Type B pancreatic cell (in vitro differentiated cells): ENCODE measurements at regions not wholly inside any gene's neighbourhood (a gene's known extent, or its start where the extent isn't known, plus 50 kb on each side); places are given as distances from the start of the nearest gene placed in this dataset.

ENCODE experiments used
- DNase-seq: peaks from one replicate; pipeline ENCODE4 v3.0.0; 2021; ENCODE audit warnings: mixed read lengths; ENCODE audit not compliant: unreplicated experiment; ENCODE audit errors: extremely low spot score
- H3K27ac Mint-ChIP-seq: 2 replicates; pipeline ENCODE4 v1.8.0; 2021; ENCODE audit warnings: mild to moderate bottlenecking, mixed read lengths
- H3K27me3 Mint-ChIP-seq: 2 replicates; pipeline ENCODE4 v1.8.0; 2021; ENCODE audit warnings: mixed read lengths
- H3K36me3 Mint-ChIP-seq: 2 replicates; pipeline ENCODE4 v1.8.0; 2021; ENCODE audit warnings: mixed read lengths
- H3K4me1 Mint-ChIP-seq: one replicate; pipeline ENCODE4 v1.8.0; 2021; ENCODE audit warnings: mixed read lengths; ENCODE audit not compliant: unreplicated experiment
- H3K4me3 Mint-ChIP-seq: 2 replicates; pipeline ENCODE4 v1.8.0; 2021; ENCODE audit warnings: mild to moderate bottlenecking, mixed read lengths
- H3K9me3 Mint-ChIP-seq: 2 replicates; pipeline ENCODE4 v1.8.0; 2021; ENCODE audit warnings: mixed read lengths
- TF ChIP-seq, protein P1 (sequence below): fragments of 200-600 bp; sonication (generic); conservative IDR thresholded peaks from 2 replicates; pipeline ENCODE4 v1.5.0; 2021; ENCODE audit warnings: antibody characterized with exemption, mild to moderate bottlenecking

- no peaks in the 10 kb centered on the region for H3K36me3 Mint-ChIP-seq
- H3K4me1 Mint-ChIP-seq = peaks cover 14% of the 10 kb centered on the region
- peaks cover 6% of the 10 kb centered on the region for H3K9me3 Mint-ChIP-seq
- TF ChIP-seq, protein P1, sequence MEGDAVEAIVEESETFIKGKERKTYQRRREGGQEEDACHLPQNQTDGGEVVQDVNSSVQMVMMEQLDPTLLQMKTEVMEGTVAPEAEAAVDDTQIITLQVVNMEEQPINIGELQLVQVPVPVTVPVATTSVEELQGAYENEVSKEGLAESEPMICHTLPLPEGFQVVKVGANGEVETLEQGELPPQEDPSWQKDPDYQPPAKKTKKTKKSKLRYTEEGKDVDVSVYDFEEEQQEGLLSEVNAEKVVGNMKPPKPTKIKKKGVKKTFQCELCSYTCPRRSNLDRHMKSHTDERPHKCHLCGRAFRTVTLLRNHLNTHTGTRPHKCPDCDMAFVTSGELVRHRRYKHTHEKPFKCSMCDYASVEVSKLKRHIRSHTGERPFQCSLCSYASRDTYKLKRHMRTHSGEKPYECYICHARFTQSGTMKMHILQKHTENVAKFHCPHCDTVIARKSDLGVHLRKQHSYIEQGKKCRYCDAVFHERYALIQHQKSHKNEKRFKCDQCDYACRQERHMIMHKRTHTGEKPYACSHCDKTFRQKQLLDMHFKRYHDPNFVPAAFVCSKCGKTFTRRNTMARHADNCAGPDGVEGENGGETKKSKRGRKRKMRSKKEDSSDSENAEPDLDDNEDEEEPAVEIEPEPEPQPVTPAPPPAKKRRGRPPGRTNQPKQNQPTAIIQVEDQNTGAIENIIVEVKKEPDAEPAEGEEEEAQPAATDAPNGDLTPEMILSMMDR = no peak
- no peak overlapping the region for H3K27ac Mint-ChIP-seq
- no peak overlapping the region for H3K4me3 Mint-ChIP-seq
- peaks cover 9% of the 10 kb centered on the region for H3K27me3 Mint-ChIP-seq
- DNase-seq = no peak
These were observed 297.0 kb upstream of the CLINT1 start for GRCh38 chr5:158155811-158156505.

- Mint-ChIP-seq H3K27ac (no peak overlapping the region), H3K4me1 (peaks cover 14% of the 10 kb centered on the region), H3K36me3 (no peaks in the 10 kb centered on the region), H3K27me3 (peaks cover 6% of the 10 kb centered on the region), H3K9me3 (peaks cover 6% of the 10 kb centered on the region), H3K4me3 (no peak overlapping the region)
- TF ChIP-seq, protein P1 = no peak
- DNase-seq = no peak
These were observed 296.1 kb upstream of the CLINT1 start for GRCh38 chr5:158155067-158155466.

- no peak for DNase-seq
- Mint-ChIP-seq H3K36me3 (no peaks in the 10 kb centered on the region), H3K9me3 (peaks cover 6% of the 10 kb centered on the region), H3K4me3 (no peak overlapping the region), H3K27me3 (peaks cover 6% of the 10 kb centered on the region), H3K27ac (no peak overlapping the region), H3K4me1 (peaks cover 10% of the 10 kb centered on the region)
- TF ChIP-seq, protein P1 = no peak
These were observed 295.5 kb upstream of the CLINT1 start for GRCh38 chr5:158154226-158155005.

- Mint-ChIP-seq H3K9me3 (peaks cover 6% of the 10 kb centered on the region), H3K4me3 (no peak overlapping the region), H3K27me3 (peaks cover 6% of the 10 kb centered on the region), H3K36me3 (no peaks in the 10 kb centered on the region), H3K27ac (no peak overlapping the region), H3K4me1 (peaks cover 8% of the 10 kb centered on the region)
- no peak for DNase-seq
- TF ChIP-seq, protein P1 = no peak
These were observed 294.6 kb upstream of the CLINT1 start for GRCh38 chr5:158153508-158153907.

- Mint-ChIP-seq H3K27ac (no peak overlapping the region), H3K9me3 (peaks cover 6% of the 10 kb centered on the region), H3K4me3 (no peak overlapping the region), H3K4me1 (peaks cover 11% of the 10 kb centered on the region), H3K36me3 (no peaks in the 10 kb centered on the region), H3K27me3 (peaks cover 6% of the 10 kb centered on the region)
- DNase-seq = no peak
- TF ChIP-seq, protein P1 = no peak
These were observed 293.2 kb upstream of the CLINT1 start for GRCh38 chr5:158152136-158152535.
